GM18873 (cell line): ENCODE measurements at regions not wholly inside any gene's neighbourhood (a gene's known extent, or its start where the extent isn't known, plus 50 kb on each side); places are given as distances from the start of the nearest gene placed in this dataset.

ENCODE experiments used
- ATAC-seq: cut with Tn5 transposase; IDR thresholded peaks from one replicate; pipeline ENCODE4 v1.9.1; 2021; ENCODE audit warnings: mild to moderate bottlenecking, moderate library complexity, moderate number of reproducible peaks; ENCODE audit not compliant: unreplicated experiment, low FRiP score

DNA sequence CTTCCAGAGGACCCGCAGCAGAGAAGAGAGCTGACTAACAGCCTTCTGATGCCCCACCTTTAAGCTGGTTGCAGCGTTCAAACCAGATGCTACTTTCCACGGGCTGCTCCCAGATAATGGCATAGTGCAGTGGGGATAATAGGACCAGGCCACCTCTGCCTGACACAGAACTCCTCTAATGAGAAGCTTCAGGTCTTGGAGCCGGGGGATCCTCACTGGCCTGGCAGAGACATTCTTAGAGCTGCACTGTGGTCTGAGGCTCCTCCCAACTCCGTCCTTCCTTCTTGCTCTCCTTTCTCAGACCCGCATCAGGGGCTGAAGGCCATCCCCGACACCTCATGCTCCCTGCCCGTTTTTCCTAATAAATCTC lies 206.6 kb upstream of the MARCKS start:
- ATAC-seq, result no peak

GRCh38 chr6:113651120-113651519 lies 206.0 kb upstream of the MARCKS start:
- ATAC-seq, result no peak

DNA sequence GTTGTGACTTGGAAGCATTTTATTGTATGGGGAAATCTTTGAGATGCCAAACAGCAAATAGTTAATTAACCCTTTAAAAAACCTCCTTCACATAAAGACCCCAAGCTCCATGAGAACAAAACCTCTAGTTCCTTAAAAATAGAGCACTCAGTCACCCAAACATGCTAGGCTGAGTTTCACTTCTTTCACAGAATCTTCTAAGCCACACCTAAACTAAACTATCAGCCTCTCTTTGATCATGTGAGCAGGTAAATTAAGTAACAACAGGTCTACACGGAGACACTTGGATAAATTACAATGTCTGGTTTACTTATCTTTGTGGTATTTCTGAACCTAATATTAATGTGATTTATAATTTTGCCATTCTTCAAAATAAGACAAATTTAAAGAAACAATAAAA lies 205.2 kb upstream of the MARCKS start:
- no peak for ATAC-seq

GRCh38 chr6:113653275-113653674 lies 203.9 kb upstream of the MARCKS start:
- no peak for ATAC-seq

- no peak for ATAC-seq
Measured at GRCh38 chr6:113654396-113654795, 202.7 kb upstream of the MARCKS start.

- no peak for ATAC-seq
Measured at GRCh38 chr6:113655761-113656160, 201.4 kb upstream of the MARCKS start.

DNA sequence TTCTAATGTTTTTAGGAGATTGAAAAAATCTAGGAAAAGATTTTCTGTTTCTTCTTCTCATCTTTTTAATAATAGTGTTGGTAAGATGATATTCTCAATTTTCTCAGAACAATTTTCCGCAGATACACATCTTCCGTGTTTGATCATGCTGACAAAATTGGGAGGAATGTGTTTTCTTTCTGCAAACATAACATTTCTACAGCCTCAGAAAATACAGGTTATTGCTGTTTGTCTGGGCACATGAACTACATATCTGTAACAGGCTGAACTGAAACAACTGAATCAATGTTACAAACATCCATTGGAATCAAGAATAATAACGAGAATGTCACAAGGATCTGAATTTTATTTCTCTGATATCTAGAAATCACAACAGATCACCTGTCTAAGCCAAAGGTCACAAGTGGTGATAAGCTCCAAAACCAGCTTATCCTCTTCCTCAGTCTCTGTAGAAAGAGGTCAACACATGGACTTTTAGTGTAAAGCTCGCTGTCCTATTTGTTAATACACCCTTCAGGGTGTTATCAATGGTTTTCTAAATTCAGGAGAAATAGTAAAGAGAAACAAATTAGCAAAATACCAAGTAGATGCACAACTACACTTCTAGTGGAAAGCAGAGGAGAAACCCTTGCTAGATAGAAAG lies 197.3 kb upstream of the MARCKS start:
- ATAC-seq, result no peak

GRCh38 chr6:113660819-113661218 lies 196.3 kb upstream of the MARCKS start:
- ATAC-seq, result no peak

DNA sequence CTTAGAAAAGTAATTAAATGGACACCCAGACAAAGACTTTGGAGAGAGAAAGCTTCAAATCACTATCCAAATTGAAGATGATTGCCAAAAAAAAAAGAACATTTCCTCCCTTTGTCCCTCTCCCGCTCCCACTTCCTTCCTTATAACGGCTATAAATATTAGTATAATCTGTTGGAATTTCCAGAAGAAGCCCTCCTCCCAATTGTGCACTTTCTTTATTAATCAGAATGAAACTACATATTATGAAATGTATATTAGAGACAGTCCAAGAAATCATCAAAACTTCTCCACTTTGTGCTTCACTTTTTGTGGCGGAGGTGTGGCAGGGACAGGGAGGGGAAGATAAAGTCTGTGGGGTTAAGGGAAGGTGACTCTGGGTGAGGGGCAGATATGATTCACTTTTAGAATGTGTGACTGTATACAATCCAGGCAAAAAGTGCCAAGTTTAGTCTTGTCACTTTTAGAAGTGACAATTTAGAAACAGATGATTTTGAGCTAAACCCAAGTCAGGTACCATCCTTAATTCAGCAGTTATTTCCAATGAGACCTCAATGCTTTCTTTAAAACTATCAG lies 195.0 kb upstream of the MARCKS start:
- no peak for ATAC-seq

DNA sequence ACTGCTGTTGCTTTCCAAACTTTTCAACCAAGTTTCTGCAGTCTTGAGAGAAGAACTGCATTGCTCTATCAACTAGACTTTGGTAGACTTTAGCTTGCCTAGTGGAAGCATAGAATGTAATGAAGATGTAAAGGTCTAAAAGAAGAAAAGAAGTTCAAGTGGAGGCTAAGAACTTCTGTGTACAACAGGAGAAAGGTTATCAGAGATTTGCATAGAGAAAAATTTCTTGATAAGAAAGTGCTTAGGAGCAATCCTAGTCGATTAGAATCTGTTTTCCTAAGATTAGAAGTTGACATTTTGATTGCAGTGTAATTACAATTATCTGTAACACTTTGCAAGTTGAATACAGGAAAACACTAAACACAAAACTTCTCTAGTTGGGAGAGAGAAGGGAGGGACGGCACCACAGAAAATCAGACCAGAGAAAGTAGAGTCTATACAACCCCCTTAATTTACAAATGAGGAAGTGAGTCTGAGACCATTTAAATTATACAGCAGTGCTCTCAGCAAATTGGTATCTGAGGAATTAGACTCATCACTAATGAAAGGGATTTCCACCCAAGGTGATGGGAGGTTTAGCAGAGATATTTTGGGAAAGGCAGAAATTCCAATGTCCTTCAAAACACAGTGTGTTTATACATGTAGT lies 194.3 kb upstream of the MARCKS start:
- no peak for ATAC-seq

DNA sequence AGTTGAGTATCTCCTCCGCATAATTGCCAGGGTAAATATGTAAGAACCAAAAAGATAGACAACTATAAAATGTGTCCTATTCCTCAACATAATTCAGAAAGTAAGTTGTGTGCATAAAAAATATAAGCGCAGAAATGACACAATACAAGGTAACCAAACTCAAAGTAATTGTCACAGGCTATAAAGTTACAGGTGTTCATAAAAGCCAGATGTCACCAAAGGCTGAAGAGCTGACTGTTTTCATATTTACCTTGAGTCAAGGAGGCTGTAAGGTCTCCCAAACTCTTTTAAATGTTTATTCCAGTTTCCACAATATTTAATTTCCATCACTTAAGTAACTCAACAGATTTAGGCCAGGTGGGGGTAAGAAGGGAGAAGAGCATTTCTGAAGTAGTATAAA lies 192.2 kb upstream of the MARCKS start:
- ATAC-seq, result no peak

DNA sequence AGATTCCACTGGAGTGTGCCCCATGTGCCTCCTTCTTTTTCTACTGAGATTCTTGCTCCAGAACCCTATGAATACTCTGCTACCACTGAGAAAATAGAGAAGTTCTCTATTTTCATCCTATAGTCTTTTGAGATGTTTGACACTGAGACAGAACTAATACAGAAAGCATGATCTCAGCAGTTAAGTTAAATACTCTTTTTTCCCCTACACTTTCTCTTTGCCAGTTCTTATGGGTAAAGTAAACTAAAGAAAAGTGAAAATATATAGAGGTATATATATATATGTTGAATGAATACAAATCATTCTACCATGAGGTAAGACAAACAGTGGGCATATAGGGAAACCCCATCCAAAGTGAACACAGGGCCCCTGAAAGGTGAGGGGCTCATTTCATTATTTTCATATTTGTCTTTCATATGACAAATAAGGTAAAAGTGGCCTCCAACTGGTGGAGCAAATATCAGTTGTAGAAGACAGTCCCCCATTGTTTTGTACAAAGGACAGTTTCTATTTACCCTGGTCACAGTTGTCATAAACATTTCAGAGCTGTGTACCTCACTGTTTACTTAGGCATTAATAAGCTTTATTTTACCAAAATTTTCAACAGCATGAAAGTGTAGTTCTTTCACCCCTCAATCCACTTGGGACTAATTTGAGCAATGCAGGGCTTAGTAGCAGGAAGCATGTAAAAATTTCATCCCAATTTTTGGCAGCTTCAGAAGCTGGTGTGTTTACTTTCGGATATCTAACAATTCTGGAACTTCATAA lies 188.3 kb upstream of the MARCKS start:
- ATAC-seq, result no peak

GRCh38 chr6:113669606-113670005 lies 187.5 kb upstream of the MARCKS start:
- no peak for ATAC-seq

DNA sequence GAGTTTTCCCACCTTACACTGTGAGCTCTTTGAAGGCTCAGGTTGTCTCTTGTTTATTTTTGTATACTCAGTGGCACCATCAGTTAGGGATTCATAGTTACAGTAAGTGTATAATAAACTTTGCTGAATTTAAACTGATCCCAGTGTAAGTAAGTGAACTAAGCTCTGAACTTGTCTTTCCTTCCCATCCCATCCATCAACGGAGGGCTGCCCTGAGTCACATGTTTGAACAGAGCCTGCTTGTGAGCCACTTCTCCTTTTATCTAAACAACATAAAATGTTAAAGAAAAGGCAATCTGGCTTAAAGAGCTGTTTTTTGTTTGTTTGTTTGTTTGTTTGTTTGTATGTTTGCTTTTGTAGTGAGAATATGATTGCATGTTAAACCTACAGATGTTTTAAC lies 185.7 kb upstream of the MARCKS start:
- ATAC-seq, result no peak

DNA sequence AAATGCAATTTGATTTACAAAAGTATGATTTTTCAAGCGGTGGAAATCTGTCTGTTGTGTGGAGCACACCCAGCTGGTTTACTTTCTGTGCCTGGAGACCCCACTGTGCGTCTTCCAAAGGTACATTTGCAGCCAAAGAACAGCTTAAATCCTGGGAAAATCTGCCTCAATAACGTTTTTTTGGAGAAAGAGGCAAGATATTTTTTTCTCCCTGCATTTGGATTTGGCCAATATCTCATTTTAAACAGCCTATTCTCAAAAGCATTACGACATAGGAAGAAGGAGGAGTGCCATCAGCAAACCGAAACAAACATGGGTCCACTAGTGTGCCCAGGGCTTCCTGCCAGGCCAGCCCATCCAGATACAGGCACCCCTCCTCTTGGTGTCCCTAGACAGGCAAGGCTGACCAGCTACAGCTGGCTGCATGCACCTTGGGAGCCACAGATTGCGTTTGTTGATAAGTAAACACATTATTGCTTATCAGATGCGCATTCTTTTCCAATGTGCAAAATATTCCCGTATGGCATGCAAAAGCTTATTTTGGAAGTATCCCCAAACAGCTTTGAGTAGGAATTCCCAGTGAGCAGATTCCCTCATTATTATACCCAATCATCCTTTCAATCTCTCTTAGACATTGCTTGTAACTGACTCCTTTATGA lies 184.5 kb upstream of the MARCKS start:
- no peak for ATAC-seq

GRCh38 chr6:113674075-113674474 lies 183.1 kb upstream of the MARCKS start:
- ATAC-seq, result no peak

DNA sequence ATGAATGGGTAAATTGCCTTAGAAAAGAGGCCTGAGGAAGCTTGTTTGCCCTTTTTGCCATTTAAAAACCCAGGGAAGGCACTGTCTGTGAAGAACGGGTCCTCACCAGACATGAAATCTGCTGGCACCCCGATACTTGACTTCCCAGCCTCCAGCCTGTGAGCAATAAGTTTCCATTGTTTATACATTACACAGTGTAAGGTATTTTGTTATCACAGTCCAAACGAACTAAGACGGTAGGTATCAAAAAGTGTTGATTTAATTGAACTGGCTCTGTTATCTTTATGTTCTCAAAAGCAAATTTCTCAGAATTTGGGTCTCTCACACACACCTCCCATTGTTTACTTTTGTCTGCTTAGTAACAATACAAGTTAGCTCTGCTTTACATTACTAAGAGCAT lies 181.1 kb upstream of the MARCKS start:
- no peak for ATAC-seq

DNA sequence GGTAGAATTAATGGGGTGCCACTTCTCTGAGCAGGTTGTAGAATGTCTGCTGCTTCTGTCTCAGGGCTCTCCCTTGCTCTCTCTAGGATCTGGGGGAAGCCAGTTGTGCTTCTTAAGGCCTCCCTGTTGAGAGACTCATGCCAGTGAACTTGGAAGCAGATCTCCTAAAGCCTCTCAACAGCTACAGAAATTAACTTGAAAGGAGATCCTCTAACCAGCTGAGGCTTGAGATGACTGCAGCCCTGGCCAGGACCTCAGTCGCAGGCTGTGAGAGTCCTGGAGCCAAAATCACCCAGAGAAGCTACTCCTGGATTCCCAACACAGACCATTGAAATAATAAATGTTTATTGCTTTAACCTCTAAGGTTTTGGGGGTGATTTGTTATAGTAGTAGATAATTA lies 180.2 kb upstream of the MARCKS start:
- no peak for ATAC-seq

- no peak for ATAC-seq
Measured at GRCh38 chr6:113679051-113679450, 178.1 kb upstream of the MARCKS start.

DNA sequence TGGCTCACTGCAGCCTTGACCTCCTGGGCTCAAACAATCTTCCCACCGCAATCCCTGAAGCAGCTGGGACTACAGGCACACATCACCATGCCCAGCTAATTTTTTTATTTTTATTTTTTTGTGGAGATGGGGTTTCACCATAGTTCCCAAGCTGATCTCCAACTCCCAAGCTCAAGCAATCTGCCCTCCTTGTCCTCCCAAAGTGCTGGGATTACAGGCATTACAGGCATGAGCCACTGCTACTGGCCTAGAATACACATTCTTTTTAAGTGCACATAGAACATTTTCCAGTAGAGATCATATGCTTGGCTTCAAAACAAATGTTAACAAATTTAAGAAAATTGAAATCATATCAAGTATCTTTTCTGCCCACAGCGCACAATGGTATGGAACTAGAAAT lies 176.8 kb upstream of the MARCKS start:
- no peak for ATAC-seq

- ATAC-seq, result no peak
Measured at GRCh38 chr6:113683968-113684367, 173.2 kb upstream of the MARCKS start.
